ENCODE measurements at regions not wholly inside any gene's neighbourhood (a gene's known extent, or its start where the extent isn't known, plus 50 kb on each side); places are given as distances from the start of the nearest gene placed in this dataset.

- no peak for FAIRE-seq
- H3K4me2 ChIP-seq (ENCODE audit: insufficient read depth, low read length): no peak overlapping the region
- H2AFZ ChIP-seq (ENCODE audit: low read depth, low read length): no peak overlapping the region
- H3K9me1 ChIP-seq (ENCODE audit: control insufficient read depth, insufficient read depth, low read length): no peaks in the 10 kb centered on the region
- H3K27me3 ChIP-seq (ENCODE audit: control insufficient read depth in 2 of 2, insufficient read depth in 2 of 2, low read length in 2 of 2): no peaks in the 10 kb centered on the region
- H3K4me1 ChIP-seq (replicated peaks in 1 of 2; ENCODE audit: control insufficient read depth in 2 of 2, insufficient read depth in 2 of 2, low read length in 2 of 2): 0 out of 5 replicates have a peak, but pooled peaks cover 0 to 3% of the 10 kb centered on the region in 2 experiments
- H3K4me3 ChIP-seq: no peak overlapping the region
- no peaks in the 10 kb centered on the region for H3K36me3 ChIP-seq (ENCODE audit: control insufficient read depth, insufficient read depth, low read length)
- no peak overlapping the region for H3K27ac ChIP-seq (ENCODE audit: extremely low read depth, low read depth, low read length)
- H3K79me2 ChIP-seq (ENCODE audit: control insufficient read depth, insufficient read depth, low read length): no peaks in the 10 kb centered on the region
- TF ChIP-seq NR2C1 (IDR thresholded peaks at IDR 0.05) (no peak), NR2C1 (tag; IDR thresholded peaks at IDR 0.05) (no peak), NFIX (CRISPR knock-in tag; IDR thresholded peaks at IDR 0.05; ENCODE audit: low read depth) (no peak), SETDB1 (IDR thresholded peaks at IDR 0.05; ENCODE audit: low read length) (no peak), CHD1 (IDR thresholded peaks at IDR 0.05; ENCODE audit: low read length) (no peak), HMG20A (CRISPR knock-in tag; conservative IDR thresholded peaks at IDR 0.05) (no peak)
- DNase-seq (ENCODE audit: extremely low read depth in 1 of 4, low spot score in 3 of 4): no peak
- H4K20me1 ChIP-seq (replicated peaks; ENCODE audit: control insufficient read depth, insufficient read depth, low read length): no peaks in the 10 kb centered on the region
- intact Hi-C loops (cut with micrococcal nuclease) (no loop called here), in situ Hi-C loops (cut with MboI) (loop anchor here (5.0 kb wide), 1 partner anchor 109 kb away; no protein-coding TSS in a partner anchor)
- CTCF ChIA-PET (ENCODE audit: low intra/inter-chr PET ratio): no interaction called here
- no TSS peak for BruUV-seq (replicated peaks)
- POLR2A ChIA-PET: no interaction called here
- no peak overlapping the region for H3K9ac ChIP-seq (ENCODE audit: insufficient read depth in 1 of 2, low read depth in 2 of 2, low read length in 2 of 2)
- no peak for ATAC-seq
- H3K9me3 ChIP-seq (replicated peaks; ENCODE audit: control insufficient read depth, insufficient read depth, low read depth, low read length): no peaks in the 10 kb centered on the region
- under 1% methylated on average over 13 of the region's 13 CpGs for WGBS (ENCODE audit: insufficient coverage, low coverage, missing lambda C conversion rate)
These were observed 304.0 kb downstream of the SHANK2 start for GRCh38 chr11:70948398-70948797.

GRCh38 chr11:70948855-70949531 lies 303.4 kb downstream of the SHANK2 start:
- Histone ChIP-seq H3K79me2 (ENCODE audit: control insufficient read depth, insufficient read depth, low read length) (no peaks in the 10 kb centered on the region), H3K27me3 (ENCODE audit: control insufficient read depth in 2 of 2, insufficient read depth in 2 of 2, low read length in 2 of 2) (0 out of 5 replicates have a peak, but pooled peaks cover 0 to 1% of the 10 kb centered on the region in 2 experiments), H3K4me3 (no peak overlapping the region), H3K4me2 (ENCODE audit: insufficient read depth, low read length) (no peak overlapping the region), H3K9me1 (ENCODE audit: control insufficient read depth, insufficient read depth, low read length) (no peaks in the 10 kb centered on the region), H2AFZ (ENCODE audit: low read depth, low read length) (no peak overlapping the region), H3K36me3 (ENCODE audit: control insufficient read depth, insufficient read depth, low read length) (no peaks in the 10 kb centered on the region), H4K20me1 (replicated peaks; ENCODE audit: control insufficient read depth, insufficient read depth, low read length) (no peaks in the 10 kb centered on the region), H3K27ac (ENCODE audit: extremely low read depth, low read depth, low read length) (no peak overlapping the region), H3K9me3 (replicated peaks; ENCODE audit: control insufficient read depth, insufficient read depth, low read depth, low read length) (no peaks in the 10 kb centered on the region), H3K4me1 (replicated peaks in 1 of 2; ENCODE audit: control insufficient read depth in 2 of 2, insufficient read depth in 2 of 2, low read length in 2 of 2) (0 out of 5 replicates have a peak, but pooled peaks cover 0 to 3% of the 10 kb centered on the region in 2 experiments), H3K9ac (ENCODE audit: insufficient read depth in 1 of 2, low read depth in 2 of 2, low read length in 2 of 2) (no peak overlapping the region)
- intact Hi-C loops (cut with micrococcal nuclease): no loop called here
- in situ Hi-C loops (cut with MboI): loop anchor here (5.0 kb wide), 1 partner anchor 108 kb away; no protein-coding TSS in a partner anchor
- no peak for TF ChIP-seq HES1 (IDR thresholded peaks at IDR 0.05; ENCODE audit: low read depth)
- FAIRE-seq: no peak
- CTCF ChIA-PET (ENCODE audit: low intra/inter-chr PET ratio): no interaction called here
- no peak for DNase-seq (ENCODE audit: extremely low read depth in 1 of 4, low spot score in 3 of 4)
- POLR2A ChIA-PET: no interaction called here
- WGBS (ENCODE audit: insufficient coverage, low coverage, missing lambda C conversion rate): under 1% methylated on average over 19 of the region's 19 CpGs
- no TSS peak for BruUV-seq (replicated peaks)
- no peak for ATAC-seq

Measured in K562 (cell line).